Neuronal stem cell (in vitro differentiated cells): ENCODE measurements at regions not wholly inside any gene's neighbourhood (a gene's known extent, or its start where the extent isn't known, plus 50 kb on each side); places are given as distances from the start of the nearest gene placed in this dataset.
"Not testable (repeated sequence)": the region's sequence is repeated elsewhere in the genome, so short reads cannot be mapped to it uniquely, and the experiment has no call there.

Experiments
- DNase-seq: peaks from one replicate; pipeline ENCODE4 v3.0.0-alpha.2; 2013; ENCODE audit warnings: low spot score
- H2AFZ ChIP-seq: one replicate; pipeline ENCODE4 v1.6.1; 2013; ENCODE audit warnings: mild to moderate bottlenecking, low read length, inconsistent platforms
- H2AK5ac ChIP-seq: 2 replicates; pipeline ENCODE4 v1.6.1; 2013; ENCODE audit warnings: low read depth, mild to moderate bottlenecking, inconsistent platforms, low read length, moderate library complexity, mixed read lengths
- H2BK120ac ChIP-seq: 2 replicates; pipeline ENCODE4 v1.6.1; 2013; ENCODE audit warnings: low read depth, mild to moderate bottlenecking, inconsistent platforms, low read length, moderate library complexity, mixed read lengths
- H2BK12ac ChIP-seq: one replicate; pipeline ENCODE4 v1.6.1; 2013; ENCODE audit warnings: low read length, inconsistent platforms
- H2BK15ac ChIP-seq: 2 replicates; pipeline ENCODE4 v1.6.1; 2013; ENCODE audit warnings: mild to moderate bottlenecking, low read length, inconsistent platforms, mixed read lengths
- H2BK5ac ChIP-seq: one replicate; pipeline ENCODE4 v1.6.1; 2013; ENCODE audit warnings: inconsistent platforms, mild to moderate bottlenecking, low read length, moderate library complexity
- H3K14ac ChIP-seq: one replicate; pipeline ENCODE4 v1.6.1; 2013; ENCODE audit warnings: low read length, inconsistent platforms
- H3K18ac ChIP-seq: 2 replicates; pipeline ENCODE4 v1.6.1; 2013; ENCODE audit warnings: low read length, inconsistent platforms
- H3K23ac ChIP-seq: 2 replicates; pipeline ENCODE4 v1.6.1; 2013; ENCODE audit warnings: low read depth, mild to moderate bottlenecking, mixed read lengths, low read length, inconsistent platforms; ENCODE audit not compliant: poor library complexity
- H3K27ac ChIP-seq: replicated peaks from 3 replicates; pipeline ENCODE4 v1.5.1; 2013; ENCODE audit warnings: low read length, inconsistent platforms
- H3K27me3 ChIP-seq, 3 experiments: 2 replicates each; pipeline ENCODE4 v1.6.1; 2013; ENCODE audit warnings: low read length in 3 of 3, mild to moderate bottlenecking in 2 of 3, inconsistent platforms in 1 of 3, low read depth in 1 of 3, mixed read lengths in 1 of 3, moderate library complexity in 1 of 3; ENCODE audit not compliant: control insufficient read depth in 3 of 3, insufficient read depth in 3 of 3
- H3K36me3 ChIP-seq, 2 donors: replicated peaks in 1 of 2; 2 replicates each; pipeline ENCODE4 v1.6.1; 2013; ENCODE audit warnings: low read length in 2 of 2; ENCODE audit not compliant: control insufficient read depth in 2 of 2, insufficient read depth in 2 of 2
- H3K4ac ChIP-seq: 2 replicates; pipeline ENCODE4 v1.6.1; 2013; ENCODE audit warnings: inconsistent platforms, mild to moderate bottlenecking, low read length, moderate library complexity
- H3K4me1 ChIP-seq, 2 donors: 1 replicate in 1 of 2; 2 replicates in 1 of 2; pipeline ENCODE4 v1.6.1; 2013; ENCODE audit warnings: low read length in 2 of 2, low read depth in 1 of 2; ENCODE audit not compliant: control insufficient read depth in 2 of 2, insufficient read depth in 1 of 2
- H3K4me2 ChIP-seq: one replicate; pipeline ENCODE4 v1.6.1; 2013; ENCODE audit warnings: mild to moderate bottlenecking, low read length, inconsistent platforms; ENCODE audit not compliant: insufficient read depth, poor library complexity, severe bottlenecking
- H3K4me3 ChIP-seq, 2 donors: 2 replicates each; pipeline ENCODE4 v1.5.1; 2013; ENCODE audit warnings: low read length in 2 of 2, mild to moderate bottlenecking in 2 of 2, inconsistent platforms in 1 of 2, moderate library complexity in 1 of 2
- H3K79me1 ChIP-seq: one replicate; pipeline ENCODE4 v1.6.1; 2013; ENCODE audit warnings: low read depth, mild to moderate bottlenecking, inconsistent platforms, low read length, moderate library complexity
- H3K9ac ChIP-seq: one replicate; pipeline ENCODE4 v1.6.1; 2013; ENCODE audit warnings: mild to moderate bottlenecking, low read depth, low read length, inconsistent platforms; ENCODE audit not compliant: poor library complexity
- H3K9me3 ChIP-seq, 2 donors: replicated peaks in 1 of 2; 2 replicates each; pipeline versions ENCODE3 to v1.6.1; 2013; ENCODE audit warnings: low read length in 2 of 2, mild to moderate bottlenecking in 2 of 2, inconsistent platforms in 1 of 2, low read depth in 1 of 2, mixed read lengths in 1 of 2, moderate library complexity in 1 of 2; ENCODE audit not compliant: control insufficient read depth in 2 of 2, insufficient read depth in 1 of 2
- H4K8ac ChIP-seq: one replicate; pipeline ENCODE4 v1.6.1; 2013; ENCODE audit warnings: low read depth, mild to moderate bottlenecking, inconsistent platforms, low read length, moderate library complexity
- H4K91ac ChIP-seq: one replicate; pipeline ENCODE4 v1.6.1; 2013; ENCODE audit warnings: low read length, low read depth, mild to moderate bottlenecking, inconsistent platforms; ENCODE audit not compliant: poor library complexity
- WGBS, 2 donors: extraction: QIAGEN DNeasy Blood & Tissue Kit; methylation state at CpG; one replicate each; pipeline ENCODE4 v1.1.7; 2013; ENCODE audit warnings: missing lambda C conversion rate in 2 of 2, mixed read lengths in 1 of 2; ENCODE audit not compliant: insufficient read length in 2 of 2, insufficient replicate concordance in 1 of 2; ENCODE audit errors: extremely low coverage in 2 of 2; 5-methylcytosine and 5-hydroxymethylcytosine counted together

DNA sequence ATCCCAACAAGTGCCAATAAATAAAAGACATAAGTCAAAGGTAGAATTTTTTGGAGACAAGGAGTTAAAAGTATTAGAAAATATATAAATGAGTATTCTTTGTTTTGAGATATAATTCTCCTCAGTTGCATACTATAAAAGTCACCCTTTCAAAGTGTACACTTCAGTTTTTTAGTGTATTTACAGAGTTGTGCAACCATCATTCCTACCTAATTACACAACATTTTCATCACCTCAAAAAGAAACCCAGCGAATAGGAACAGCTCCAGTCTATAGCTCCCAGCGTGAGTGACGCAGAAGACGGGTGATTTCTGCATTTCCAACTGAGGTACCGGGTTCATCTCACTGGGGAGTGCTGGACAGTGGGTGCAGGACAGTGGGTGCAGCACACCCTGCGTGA lies 1175.7 kb downstream of the PCDH19 start:
- H3K4me3 ChIP-seq, H3K79me1 ChIP-seq, H3K27me3 ChIP-seq, DNase-seq, H3K36me3 ChIP-seq, H3K4me1 ChIP-seq, H2AK5ac ChIP-seq, H2BK12ac ChIP-seq, H2BK15ac ChIP-seq, H4K91ac ChIP-seq, H3K27ac ChIP-seq, H3K23ac ChIP-seq, H4K8ac ChIP-seq, H2BK120ac ChIP-seq, H3K9ac ChIP-seq, H3K14ac ChIP-seq, H3K18ac ChIP-seq, H2BK5ac ChIP-seq, H3K9me3 ChIP-seq, H3K4ac ChIP-seq, H2AFZ ChIP-seq, H3K4me2 ChIP-seq: not testable (repeated sequence)
- no CpG with 5 or more reads among the region's 6 CpGs for WGBS, 2 donors

DNA sequence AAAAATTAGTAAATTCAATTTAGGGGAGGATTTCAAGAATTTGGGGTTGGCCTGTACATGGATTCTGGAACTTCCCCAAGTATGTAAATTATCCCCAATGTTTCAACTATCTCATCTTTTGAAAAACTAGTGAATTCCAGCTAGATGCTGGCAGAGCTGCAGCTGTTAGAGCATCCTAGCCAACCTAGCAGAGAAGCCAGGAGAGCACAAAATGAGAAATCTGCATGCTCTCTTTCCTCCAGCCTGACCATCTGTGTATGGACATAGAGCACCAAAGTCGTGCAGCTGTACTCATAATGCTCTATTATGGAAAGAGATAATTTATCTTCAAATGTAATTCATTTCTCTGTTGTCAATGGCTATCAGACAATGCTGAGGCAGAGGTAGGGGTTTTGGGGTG lies 1217.7 kb downstream of the PCDH19 start:
- H2AFZ ChIP-seq, result no peak overlapping the region
- DNase-seq, result no peak
- H3K18ac ChIP-seq, result no peak overlapping the region
- no peak overlapping the region for H2BK15ac ChIP-seq
- no peak overlapping the region for H2BK5ac ChIP-seq
- no CpG with 5 or more reads among the region's 1 CpG for WGBS, 2 donors
- H2BK12ac ChIP-seq, result no peak overlapping the region
- H4K8ac ChIP-seq, result no peak overlapping the region
- no peak overlapping the region for H4K91ac ChIP-seq
- no peaks in the 10 kb centered on the region for H3K9me3 ChIP-seq
- no peak overlapping the region for H2BK120ac ChIP-seq
- no peaks in the 10 kb centered on the region for H3K4me1 ChIP-seq
- no peak overlapping the region for H3K14ac ChIP-seq
- no peak overlapping the region for H3K27ac ChIP-seq
- H3K23ac ChIP-seq, result no peak overlapping the region
- H3K4ac ChIP-seq, result no peak overlapping the region
- no peak overlapping the region for H3K4me3 ChIP-seq
- H3K9ac ChIP-seq, result no peak overlapping the region
- no peak overlapping the region for H2AK5ac ChIP-seq
- H3K4me2 ChIP-seq, result no peak overlapping the region
- H3K79me1 ChIP-seq, result no peaks in the 10 kb centered on the region
- no peaks in the 10 kb centered on the region for H3K27me3 ChIP-seq
- H3K36me3 ChIP-seq, result no peaks in the 10 kb centered on the region

DNA sequence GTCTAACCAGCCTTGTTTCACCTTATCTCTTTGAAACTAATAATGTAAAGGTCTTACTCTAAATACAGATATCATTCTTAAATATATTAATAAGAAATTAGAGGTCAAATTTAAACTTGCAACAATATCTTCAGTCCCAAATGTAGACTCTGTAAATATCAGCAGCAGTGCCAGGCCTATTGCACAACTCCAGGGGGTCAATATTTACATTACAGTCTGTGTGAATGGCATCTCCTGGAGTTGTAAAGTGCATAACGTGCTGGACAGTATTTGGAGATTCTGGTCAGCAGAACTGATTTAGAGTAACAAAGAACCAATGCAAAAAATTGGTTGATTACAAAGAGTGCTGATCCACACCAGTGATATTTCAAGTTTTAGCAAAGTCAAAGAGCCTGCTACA lies 1225.9 kb downstream of the PCDH19 start:
- no peak overlapping the region for H4K8ac ChIP-seq
- WGBS, 2 donors, result no CpG with 5 or more reads among the region's 1 CpG
- no peak overlapping the region for H3K23ac ChIP-seq
- no peak overlapping the region for H3K4me3 ChIP-seq
- DNase-seq, result no peak
- no peak overlapping the region for H3K27ac ChIP-seq
- no peaks in the 10 kb centered on the region for H3K36me3 ChIP-seq
- no peak overlapping the region for H3K4ac ChIP-seq
- H2AK5ac ChIP-seq, result no peak overlapping the region
- no peak overlapping the region for H3K4me2 ChIP-seq
- no peak overlapping the region for H2BK15ac ChIP-seq
- H4K91ac ChIP-seq, result no peak overlapping the region
- H2BK12ac ChIP-seq, result no peak overlapping the region
- H3K9me3 ChIP-seq, result no peaks in the 10 kb centered on the region
- no peak overlapping the region for H3K18ac ChIP-seq
- H3K9ac ChIP-seq, result no peak overlapping the region
- no peak overlapping the region for H2BK120ac ChIP-seq
- no peak overlapping the region for H3K14ac ChIP-seq
- H3K27me3 ChIP-seq, result no peaks in the 10 kb centered on the region
- H3K79me1 ChIP-seq, result no peaks in the 10 kb centered on the region
- no peaks in the 10 kb centered on the region for H3K4me1 ChIP-seq
- H2BK5ac ChIP-seq, result no peak overlapping the region
- no peak overlapping the region for H2AFZ ChIP-seq

DNA sequence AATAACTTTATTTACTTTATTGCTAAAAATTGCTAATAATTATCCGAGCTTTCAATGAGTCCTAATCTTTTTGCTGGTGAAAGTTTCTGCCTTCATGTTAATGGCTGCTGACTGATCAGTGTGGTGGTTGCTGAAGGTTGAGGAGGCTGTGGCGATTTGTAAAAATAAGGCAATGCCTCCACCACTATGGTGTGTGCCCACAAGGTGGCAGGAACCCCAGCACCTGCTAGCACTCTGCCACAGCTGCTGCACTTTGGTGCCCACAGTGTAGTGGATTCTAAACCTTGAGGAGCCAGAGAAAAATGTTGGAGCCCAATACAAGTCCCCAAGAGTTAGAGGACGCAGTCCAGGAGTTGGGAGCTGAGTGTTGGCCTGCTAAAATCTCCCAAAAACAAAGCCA lies 1237.1 kb downstream of the PCDH19 start:
- Histone ChIP-seq H3K23ac (no peak overlapping the region), H2BK15ac (no peak overlapping the region), H2AFZ (no peak overlapping the region), H2AK5ac (no peak overlapping the region), H4K91ac (no peak overlapping the region), H2BK120ac (no peak overlapping the region), H3K9me3 (no peaks in the 10 kb centered on the region), H3K9ac (no peak overlapping the region), H3K36me3 (no peaks in the 10 kb centered on the region), H3K27me3 (no peaks in the 10 kb centered on the region), H3K4me1 (no peaks in the 10 kb centered on the region), H3K4me3 (no peak overlapping the region), H3K4me2 (no peak overlapping the region), H3K18ac (no peak overlapping the region), H3K27ac (no peak overlapping the region), H2BK12ac (no peak overlapping the region), H3K14ac (no peak overlapping the region), H2BK5ac (no peak overlapping the region), H4K8ac (no peak overlapping the region), H3K79me1 (no peaks in the 10 kb centered on the region), H3K4ac (no peak overlapping the region)
- no CpG with 5 or more reads among the region's 3 CpGs for WGBS, 2 donors
- DNase-seq, result no peak
